ENCODE measurements at regions not wholly inside any gene's neighbourhood (a gene's known extent, or its start where the extent isn't known, plus 50 kb on each side); places are given as distances from the start of the nearest gene placed in this dataset.

DNA sequence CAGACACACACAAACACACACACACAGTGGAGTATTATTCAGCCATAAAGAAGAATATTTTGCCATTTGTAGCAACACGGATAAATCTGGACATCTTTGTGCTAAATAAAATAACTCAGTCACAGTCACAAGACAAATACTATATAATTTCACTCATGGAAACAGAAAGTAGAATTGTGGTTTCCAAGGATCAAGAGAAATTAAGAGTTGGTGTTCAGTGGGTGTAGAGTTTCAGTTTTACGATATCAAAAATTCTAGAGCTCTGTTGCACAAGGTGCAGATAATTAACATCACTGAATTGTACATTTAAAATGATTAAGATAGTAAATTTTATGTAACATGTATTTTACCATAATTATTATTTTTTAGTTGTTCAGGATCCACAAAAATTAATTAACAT is 1235.0 kb downstream of the XPNPEP1 start:
- TF ChIP-seq EZH2phosphoT487 (IDR thresholded peaks at IDR 0.05; ENCODE audit: insufficient read depth, low read depth) (no peak), EZH2 (IDR thresholded peaks at IDR 0.05; ENCODE audit: insufficient read depth, poor library complexity, severe bottlenecking) (no peak)

Data from GM23248 (cell line).